ENCODE measurements at regions not wholly inside any gene's neighbourhood (a gene's known extent, or its start where the extent isn't known, plus 50 kb on each side); places are given as distances from the start of the nearest gene placed in this dataset.

- H3K4me3 ChIP-seq (ENCODE audit: low read depth, low read length): no peak overlapping the region
- no peaks in the 10 kb centered on the region for H3K36me3 ChIP-seq (replicated peaks)
- in situ Hi-C loops (cut with HindIII; ENCODE audit: low pct_ligation_motif_present, low sequenced_read_pairs): no loop called here
- H3K27ac ChIP-seq: no peak overlapping the region
- H3K27me3 ChIP-seq (replicated peaks): no peaks in the 10 kb centered on the region
- peak; percentile 12 for TF ChIP-seq CTCF (IDR thresholded peaks at IDR 0.05; ENCODE audit: low read depth, low read length, missing control alignments)
- no peak for DNase-seq
Measured at GRCh38 chr5:82922086-82922734, 155.0 kb downstream of the TMEM167A start.

GRCh38 chr5:82918311-82919031, 158.7 kb downstream of the TMEM167A start:
- DNase-seq: peak; percentile 34
- no peaks in the 10 kb centered on the region for H3K36me3 ChIP-seq (replicated peaks)
- no peak for TF ChIP-seq CTCF (IDR thresholded peaks at IDR 0.05; ENCODE audit: low read depth, low read length, missing control alignments)
- in situ Hi-C loops (cut with HindIII; ENCODE audit: low pct_ligation_motif_present, low sequenced_read_pairs): no loop called here
- no peak overlapping the region for H3K4me3 ChIP-seq (ENCODE audit: low read depth, low read length)
- no peak overlapping the region for H3K27ac ChIP-seq
- H3K27me3 ChIP-seq (replicated peaks): no peaks in the 10 kb centered on the region

GRCh38 chr5:82917584-82917983, 159.6 kb downstream of the TMEM167A start:
- H3K27ac ChIP-seq: no peak overlapping the region
- no peaks in the 10 kb centered on the region for H3K36me3 ChIP-seq (replicated peaks)
- no peak overlapping the region for H3K4me3 ChIP-seq (ENCODE audit: low read depth, low read length)
- no peak for TF ChIP-seq CTCF (IDR thresholded peaks at IDR 0.05; ENCODE audit: low read depth, low read length, missing control alignments)
- H3K27me3 ChIP-seq (replicated peaks): no peaks in the 10 kb centered on the region
- in situ Hi-C loops (cut with HindIII; ENCODE audit: low pct_ligation_motif_present, low sequenced_read_pairs): no loop called here
- DNase-seq: no peak

GRCh38 chr5:82913971-82914370, 163.2 kb downstream of the TMEM167A start:
- Histone ChIP-seq H3K4me3 (ENCODE audit: low read depth, low read length) (no peak overlapping the region), H3K27me3 (replicated peaks) (no peaks in the 10 kb centered on the region), H3K36me3 (replicated peaks) (no peaks in the 10 kb centered on the region), H3K27ac (no peak overlapping the region)
- no peak for TF ChIP-seq CTCF (IDR thresholded peaks at IDR 0.05; ENCODE audit: low read depth, low read length, missing control alignments)
- in situ Hi-C loops (cut with HindIII; ENCODE audit: low pct_ligation_motif_present, low sequenced_read_pairs): no loop called here
- DNase-seq: no peak

GRCh38 chr5:82912462-82912861, 164.7 kb downstream of the TMEM167A start:
- in situ Hi-C loops (cut with HindIII; ENCODE audit: low pct_ligation_motif_present, low sequenced_read_pairs): no loop called here
- H3K36me3 ChIP-seq (replicated peaks): no peaks in the 10 kb centered on the region

More at GRCh38 chr5:82912462-82912861, 164.7 kb downstream of the TMEM167A start:
- TF ChIP-seq CTCF (IDR thresholded peaks at IDR 0.05; ENCODE audit: low read depth, low read length, missing control alignments): no peak
- Histone ChIP-seq H3K27me3 (replicated peaks) (no peaks in the 10 kb centered on the region), H3K4me3 (ENCODE audit: low read depth, low read length) (no peak overlapping the region), H3K27ac (no peak overlapping the region)
- no peak for DNase-seq
